Neural progenitor cell (in vitro differentiated cells): ENCODE measurements at regions not wholly inside any gene's neighbourhood (a gene's known extent, or its start where the extent isn't known, plus 50 kb on each side); places are given as distances from the start of the nearest gene placed in this dataset.

ENCODE experiments used
- EZH2 ChIP-seq: fragments of 200-600 bp; sonication (generic); IDR thresholded peaks from 2 replicates; pipeline ENCODE4 v1.6.1; 2017; ENCODE audit warnings: antibody characterized with exemption, mild to moderate bottlenecking, moderate library complexity
- EZH2phosphoT487 ChIP-seq: fragments of 200-600 bp; sonication (generic); IDR thresholded peaks from 2 replicates; pipeline ENCODE4 v1.6.1; 2017; ENCODE audit warnings: antibody characterized with exemption
- TF ChIP-seq, protein P1 (sequence below): fragments of 200-600 bp; sonication (generic); IDR thresholded peaks from 2 replicates; pipeline ENCODE4 v1.5.1; 2017; ENCODE audit warnings: antibody characterized with exemption, mild to moderate bottlenecking

DNA sequence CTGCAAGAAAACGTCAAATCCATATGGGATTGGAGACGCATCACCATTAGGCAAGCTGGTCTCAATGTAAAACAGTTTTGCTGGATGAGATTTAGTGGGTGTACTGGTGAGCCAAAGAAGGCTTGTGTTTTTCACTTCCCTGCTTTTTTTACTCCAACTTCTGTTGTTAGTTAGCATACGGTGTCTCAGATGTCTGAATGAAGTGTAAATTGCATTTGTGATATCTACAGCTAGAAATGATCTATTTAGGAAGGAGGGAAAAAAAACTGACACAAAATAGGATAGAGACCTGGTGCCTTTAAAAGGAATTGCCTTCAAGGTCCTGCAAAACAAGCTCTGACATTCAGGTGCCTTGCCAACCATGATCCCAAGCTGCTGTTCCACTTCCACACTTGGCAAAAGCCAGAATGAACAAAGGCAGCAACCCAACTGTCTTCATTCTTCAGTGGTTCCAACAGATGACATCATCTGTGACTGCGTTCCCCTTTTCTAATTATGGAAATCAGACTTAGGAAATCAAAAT is 104.2 kb upstream of the RAI14 start:
- TF ChIP-seq, protein P1, sequence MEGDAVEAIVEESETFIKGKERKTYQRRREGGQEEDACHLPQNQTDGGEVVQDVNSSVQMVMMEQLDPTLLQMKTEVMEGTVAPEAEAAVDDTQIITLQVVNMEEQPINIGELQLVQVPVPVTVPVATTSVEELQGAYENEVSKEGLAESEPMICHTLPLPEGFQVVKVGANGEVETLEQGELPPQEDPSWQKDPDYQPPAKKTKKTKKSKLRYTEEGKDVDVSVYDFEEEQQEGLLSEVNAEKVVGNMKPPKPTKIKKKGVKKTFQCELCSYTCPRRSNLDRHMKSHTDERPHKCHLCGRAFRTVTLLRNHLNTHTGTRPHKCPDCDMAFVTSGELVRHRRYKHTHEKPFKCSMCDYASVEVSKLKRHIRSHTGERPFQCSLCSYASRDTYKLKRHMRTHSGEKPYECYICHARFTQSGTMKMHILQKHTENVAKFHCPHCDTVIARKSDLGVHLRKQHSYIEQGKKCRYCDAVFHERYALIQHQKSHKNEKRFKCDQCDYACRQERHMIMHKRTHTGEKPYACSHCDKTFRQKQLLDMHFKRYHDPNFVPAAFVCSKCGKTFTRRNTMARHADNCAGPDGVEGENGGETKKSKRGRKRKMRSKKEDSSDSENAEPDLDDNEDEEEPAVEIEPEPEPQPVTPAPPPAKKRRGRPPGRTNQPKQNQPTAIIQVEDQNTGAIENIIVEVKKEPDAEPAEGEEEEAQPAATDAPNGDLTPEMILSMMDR = no peak
- TF ChIP-seq EZH2 (no peak), EZH2phosphoT487 (no peak)
